H1 (cell line): ENCODE measurements at regions not wholly inside any gene's neighbourhood (a gene's known extent, or its start where the extent isn't known, plus 50 kb on each side); places are given as distances from the start of the nearest gene placed in this dataset.

ENCODE experiments used
- BCL11A ChIP-seq, 2 experiments: IDR thresholded peaks; one replicate each; pipeline ENCODE4 v1.6.1; 2011; ENCODE audit warnings: low read depth in 2 of 2, low read length in 2 of 2, mild to moderate bottlenecking in 2 of 2
- CBX8 ChIP-seq: fragments of 300-800, 300-1000 bp; sonication (generic); IDR thresholded peaks from 2 replicates; pipeline ENCODE4 v1.7.1; 2016; ENCODE audit warnings: low read depth, low read length, borderline replicate concordance
- CTBP2 ChIP-seq: IDR thresholded peaks from 2 replicates; pipeline ENCODE4 v1.7.0; 2011; ENCODE audit warnings: borderline replicate concordance, mild to moderate bottlenecking, moderate library complexity, mixed read lengths, low read length; ENCODE audit not compliant: insufficient read depth, insufficient read length
- EGR1 ChIP-seq: IDR thresholded peaks from 2 replicates; pipeline ENCODE4 v1.6.1; 2011; ENCODE audit warnings: low read depth, low read length, borderline replicate concordance
- EP300 ChIP-seq, 2 experiments: IDR thresholded peaks; 1 replicate in 1 of 2; 2 replicates in 1 of 2; pipeline ENCODE4 v1.6.1; 2011 to 2012; ENCODE audit warnings: low read depth in 2 of 2, low read length in 2 of 2, mild to moderate bottlenecking in 2 of 2, borderline replicate concordance in 1 of 2, inconsistent platforms in 1 of 2, moderate library complexity in 1 of 2
- GTF2F1 ChIP-seq: IDR thresholded peaks from 2 replicates; pipeline ENCODE4 v1.6.1; 2012; ENCODE audit warnings: low read depth, low read length, improper control_type of control experiment, borderline replicate concordance
- JUND ChIP-seq: IDR thresholded peaks from 2 replicates; pipeline ENCODE4 v1.6.1; 2011; ENCODE audit warnings: mild to moderate bottlenecking, improper control_type of control experiment, low read length
- NRF1 ChIP-seq: IDR thresholded peaks from 2 replicates; pipeline ENCODE4 v1.6.1; 2011; ENCODE audit warnings: mild to moderate bottlenecking, low read depth, low read length, improper control_type of control experiment
- PHF8 ChIP-seq: fragments of 200-600 bp; sonication (generic); conservative IDR thresholded peaks from 2 replicates; pipeline ENCODE4 v1.7.1; 2012; ENCODE audit warnings: low read depth, mild to moderate bottlenecking, inconsistent platforms, low read length, moderate library complexity
- POU5F1 ChIP-seq: IDR thresholded peaks from 2 replicates; pipeline ENCODE4 v1.6.1; 2011; ENCODE audit warnings: low read depth, mild to moderate bottlenecking, low read length, moderate library complexity
- RNF2 ChIP-seq: fragments of 200-900, 300-1000 bp; sonication (generic); IDR thresholded peaks from 2 replicates; pipeline ENCODE4 v1.7.1; 2016; ENCODE audit warnings: borderline replicate concordance, low read depth, mild to moderate bottlenecking, antibody characterized with exemption, low read length; ENCODE audit not compliant: poor library complexity, severe bottlenecking; ENCODE audit errors: missing control alignments
- SIN3A ChIP-seq, 2 experiments: IDR thresholded peaks in 1 of 2; conservative IDR thresholded peaks in 1 of 2; 2 replicates each; pipeline ENCODE4 v1.6.1; 2011 to 2012; ENCODE audit warnings: low read length in 2 of 2, improper control_type of control experiment in 1 of 2, low read depth in 1 of 2, mild to moderate bottlenecking in 1 of 2
- SP1 ChIP-seq: IDR thresholded peaks from 2 replicates; pipeline ENCODE4 v1.6.1; 2011; ENCODE audit warnings: low read depth, low read length
- SRF ChIP-seq: IDR thresholded peaks from 2 replicates; pipeline ENCODE4 v1.6.1; 2011; ENCODE audit warnings: mild to moderate bottlenecking, low read depth, low read length, moderate library complexity
- USF2 ChIP-seq: IDR thresholded peaks from 2 replicates; pipeline ENCODE4 v1.6.1; 2011; ENCODE audit warnings: low read length, improper control_type of control experiment

- no peak for TF ChIP-seq PHF8
- no peak for TF ChIP-seq EGR1
- TF ChIP-seq NRF1: no peak
- no peak for TF ChIP-seq EP300 (IDR thresholded peaks at IDR 0.05; ENCODE audit: borderline replicate concordance in 1 of 2, low read depth in 2 of 2, low read length in 2 of 2)
- TF ChIP-seq RNF2: no peak
- TF ChIP-seq SIN3A (conservative IDR thresholded peaks at IDR 0.05 in 1 of 2, IDR thresholded peaks at IDR 0.05 in 1 of 2; ENCODE audit: low read depth in 1 of 2, low read length in 2 of 2): no peak
- no peak for TF ChIP-seq USF2
- TF ChIP-seq SP1: no peak
- no peak for TF ChIP-seq CBX8
- no peak for TF ChIP-seq BCL11A (IDR thresholded peaks at IDR 0.05; ENCODE audit: low read depth in 2 of 2, low read length in 2 of 2)
- TF ChIP-seq JUND: no peak
- TF ChIP-seq POU5F1: no peak
- TF ChIP-seq CTBP2: no peak
- no peak for TF ChIP-seq SRF
- no peak for TF ChIP-seq GTF2F1
Measured at GRCh38 chr2:4219101-4219500, 515.7 kb downstream of the DCDC2C start (continued).
